ENCODE measurements at regions not wholly inside any gene's neighbourhood (a gene's known extent, or its start where the extent isn't known, plus 50 kb on each side); places are given as distances from the start of the nearest gene placed in this dataset.

DNA sequence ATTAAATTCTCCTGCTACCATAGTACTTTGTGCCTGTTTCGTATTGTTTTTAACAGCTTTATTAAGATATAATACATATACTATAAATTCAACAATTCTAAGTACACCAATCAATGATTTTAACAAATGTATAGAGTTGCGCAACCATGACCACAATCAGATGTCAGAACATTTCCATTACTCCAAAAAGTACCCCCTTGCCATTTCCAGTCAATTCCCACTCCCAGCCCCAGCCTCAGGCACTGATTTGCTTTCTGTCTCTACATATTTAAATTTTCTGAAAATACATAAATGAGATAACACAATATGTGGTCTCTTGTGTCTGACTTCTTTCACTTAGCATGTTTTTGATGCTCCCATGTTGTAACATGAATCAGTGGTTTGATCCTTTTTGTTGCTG is 193.9 kb downstream of the FIGN start:
- DNase-seq (ENCODE audit: low spot score): no peak
- in situ Hi-C loops (cut with MboI; ENCODE audit: low sequenced_read_pairs, unreplicated experiment): no loop called here
- TF ChIP-seq, protein P1, sequence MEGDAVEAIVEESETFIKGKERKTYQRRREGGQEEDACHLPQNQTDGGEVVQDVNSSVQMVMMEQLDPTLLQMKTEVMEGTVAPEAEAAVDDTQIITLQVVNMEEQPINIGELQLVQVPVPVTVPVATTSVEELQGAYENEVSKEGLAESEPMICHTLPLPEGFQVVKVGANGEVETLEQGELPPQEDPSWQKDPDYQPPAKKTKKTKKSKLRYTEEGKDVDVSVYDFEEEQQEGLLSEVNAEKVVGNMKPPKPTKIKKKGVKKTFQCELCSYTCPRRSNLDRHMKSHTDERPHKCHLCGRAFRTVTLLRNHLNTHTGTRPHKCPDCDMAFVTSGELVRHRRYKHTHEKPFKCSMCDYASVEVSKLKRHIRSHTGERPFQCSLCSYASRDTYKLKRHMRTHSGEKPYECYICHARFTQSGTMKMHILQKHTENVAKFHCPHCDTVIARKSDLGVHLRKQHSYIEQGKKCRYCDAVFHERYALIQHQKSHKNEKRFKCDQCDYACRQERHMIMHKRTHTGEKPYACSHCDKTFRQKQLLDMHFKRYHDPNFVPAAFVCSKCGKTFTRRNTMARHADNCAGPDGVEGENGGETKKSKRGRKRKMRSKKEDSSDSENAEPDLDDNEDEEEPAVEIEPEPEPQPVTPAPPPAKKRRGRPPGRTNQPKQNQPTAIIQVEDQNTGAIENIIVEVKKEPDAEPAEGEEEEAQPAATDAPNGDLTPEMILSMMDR (IDR thresholded peaks at IDR 0.05; ENCODE audit: borderline replicate concordance, control extremely low read depth, extremely low read depth, insufficient read depth, missing control alignments): no peak

DNA sequence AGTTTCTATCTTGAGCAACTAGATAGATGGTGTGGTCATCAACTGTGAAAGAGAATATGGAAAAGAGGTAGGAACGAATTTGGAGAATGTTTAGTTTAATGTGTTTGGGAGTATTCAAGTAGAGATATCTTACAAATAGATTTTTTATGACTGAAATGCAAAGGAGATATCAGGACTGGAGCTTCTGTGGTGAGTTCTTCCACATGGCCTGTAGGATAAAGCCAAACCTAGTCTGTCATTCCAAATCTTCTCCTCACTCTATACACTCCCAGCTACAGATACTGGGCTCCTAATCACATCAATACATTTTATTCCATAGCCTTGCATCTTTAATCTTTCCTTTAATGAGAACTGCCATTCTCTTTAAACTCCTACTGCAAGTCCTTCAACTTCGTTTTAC is 194.3 kb downstream of the FIGN start:
- in situ Hi-C loops (cut with MboI; ENCODE audit: low sequenced_read_pairs, unreplicated experiment): no loop called here
- TF ChIP-seq, protein P1 (IDR thresholded peaks at IDR 0.05; ENCODE audit: borderline replicate concordance, control extremely low read depth, extremely low read depth, insufficient read depth, missing control alignments): no peak
- DNase-seq (ENCODE audit: low spot score): no peak

DNA sequence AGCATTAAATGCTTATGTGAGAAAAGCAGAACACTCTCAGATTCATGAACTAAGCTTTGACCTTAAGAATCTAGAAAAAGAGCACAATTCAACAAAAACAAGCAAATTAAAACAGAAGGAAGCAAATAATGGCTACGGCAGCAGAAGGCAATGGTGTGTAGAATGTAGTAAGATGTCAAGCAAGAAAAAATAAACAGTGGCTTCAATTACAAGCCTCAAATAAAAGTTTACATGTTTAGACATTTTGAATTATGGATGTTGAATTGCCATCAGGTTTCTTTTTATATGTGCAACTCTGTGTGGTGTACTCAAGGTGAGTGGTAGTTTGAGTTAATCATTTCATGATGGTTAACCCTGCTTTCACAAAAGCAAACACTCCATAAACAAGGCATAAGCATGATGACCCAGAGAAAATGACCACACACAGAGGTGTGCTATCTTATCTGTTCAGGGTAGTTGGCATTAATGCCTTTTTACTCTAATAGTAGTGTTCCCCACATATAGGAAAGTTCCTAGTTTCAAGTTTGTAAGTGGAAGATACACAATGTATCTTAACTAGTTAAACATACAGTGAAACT is 207.1 kb downstream of the FIGN start:
- TF ChIP-seq, protein P1 (IDR thresholded peaks at IDR 0.05; ENCODE audit: borderline replicate concordance, control extremely low read depth, extremely low read depth, insufficient read depth, missing control alignments): no peak
- in situ Hi-C loops (cut with MboI; ENCODE audit: low sequenced_read_pairs, unreplicated experiment): no loop called here
- DNase-seq (ENCODE audit: low spot score): no peak

DNA sequence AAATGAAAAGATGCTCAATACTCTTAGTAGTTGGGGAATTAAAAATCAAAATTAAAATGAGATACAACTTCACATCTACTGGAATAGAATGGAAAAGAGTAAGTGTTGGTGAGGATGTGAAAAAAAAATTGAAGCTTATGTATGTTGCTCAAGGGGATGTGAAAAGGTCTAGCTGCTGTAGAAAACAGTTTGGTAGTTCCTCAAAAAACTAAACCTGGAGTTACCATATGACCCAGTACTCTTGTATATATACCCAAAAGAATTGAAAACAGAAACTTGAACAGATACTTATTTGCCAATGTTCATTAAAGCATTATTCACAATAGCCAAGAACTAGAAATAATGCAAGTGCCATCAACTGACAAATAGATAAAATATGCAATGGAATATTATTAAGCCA is 208.4 kb downstream of the FIGN start:
- DNase-seq (ENCODE audit: low spot score): no peak
- TF ChIP-seq, protein P1 (IDR thresholded peaks at IDR 0.05; ENCODE audit: borderline replicate concordance, control extremely low read depth, extremely low read depth, insufficient read depth, missing control alignments): no peak
- in situ Hi-C loops (cut with MboI; ENCODE audit: low sequenced_read_pairs, unreplicated experiment): no loop called here

DNA sequence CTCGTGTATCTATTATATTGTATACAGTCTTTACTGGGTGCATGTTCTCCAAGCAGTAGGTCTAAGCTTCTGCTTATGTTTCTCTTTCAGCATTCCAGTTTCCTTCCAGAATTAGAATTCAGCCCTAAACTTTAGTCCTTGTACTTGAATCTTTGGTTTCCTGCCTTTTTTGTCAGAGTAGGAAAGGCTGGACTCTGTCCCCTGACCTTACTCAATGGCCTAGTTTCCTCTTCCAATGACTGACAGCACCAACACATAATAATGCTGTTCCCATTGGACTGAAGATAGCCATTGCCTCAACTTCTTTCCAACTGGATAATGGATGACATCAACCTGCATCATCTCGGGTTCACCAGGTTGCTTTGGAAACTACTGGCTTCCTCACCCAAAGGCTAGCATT is 217.0 kb downstream of the FIGN start:
- TF ChIP-seq, protein P1 (IDR thresholded peaks at IDR 0.05; ENCODE audit: borderline replicate concordance, control extremely low read depth, extremely low read depth, insufficient read depth, missing control alignments): no peak
- in situ Hi-C loops (cut with MboI; ENCODE audit: low sequenced_read_pairs, unreplicated experiment): no loop called here
- DNase-seq (ENCODE audit: low spot score): no peak

DNA sequence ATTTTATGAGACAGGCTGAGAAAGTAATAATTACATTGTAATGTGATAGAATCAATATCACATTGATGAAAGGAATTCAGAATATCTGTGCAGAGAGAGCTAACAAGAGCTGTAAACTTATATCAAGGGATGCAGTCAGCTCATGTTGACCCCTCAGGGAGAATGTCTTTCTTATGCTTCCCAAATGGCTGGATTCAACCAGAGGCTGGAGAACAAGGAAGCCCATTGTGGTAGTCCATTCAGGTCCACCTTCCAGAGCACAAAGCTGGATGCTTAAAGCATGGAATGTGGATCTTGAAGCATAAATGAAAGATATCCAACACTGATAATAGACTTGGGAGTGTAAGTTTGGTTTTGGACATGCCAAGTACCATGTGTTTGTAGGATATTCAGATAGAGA is 220.0 kb downstream of the FIGN start:
- in situ Hi-C loops (cut with MboI; ENCODE audit: low sequenced_read_pairs, unreplicated experiment): no loop called here

More for the DNA sequence above, 220.0 kb downstream of the FIGN start:
- no peak for DNase-seq (ENCODE audit: low spot score)
- TF ChIP-seq, protein P1 (IDR thresholded peaks at IDR 0.05; ENCODE audit: borderline replicate concordance, control extremely low read depth, extremely low read depth, insufficient read depth, missing control alignments): no peak

Measured in GM13976 (cell line).